ENCODE measurements at regions not wholly inside any gene's neighbourhood (a gene's known extent, or its start where the extent isn't known, plus 50 kb on each side); places are given as distances from the start of the nearest gene placed in this dataset.

DNA sequence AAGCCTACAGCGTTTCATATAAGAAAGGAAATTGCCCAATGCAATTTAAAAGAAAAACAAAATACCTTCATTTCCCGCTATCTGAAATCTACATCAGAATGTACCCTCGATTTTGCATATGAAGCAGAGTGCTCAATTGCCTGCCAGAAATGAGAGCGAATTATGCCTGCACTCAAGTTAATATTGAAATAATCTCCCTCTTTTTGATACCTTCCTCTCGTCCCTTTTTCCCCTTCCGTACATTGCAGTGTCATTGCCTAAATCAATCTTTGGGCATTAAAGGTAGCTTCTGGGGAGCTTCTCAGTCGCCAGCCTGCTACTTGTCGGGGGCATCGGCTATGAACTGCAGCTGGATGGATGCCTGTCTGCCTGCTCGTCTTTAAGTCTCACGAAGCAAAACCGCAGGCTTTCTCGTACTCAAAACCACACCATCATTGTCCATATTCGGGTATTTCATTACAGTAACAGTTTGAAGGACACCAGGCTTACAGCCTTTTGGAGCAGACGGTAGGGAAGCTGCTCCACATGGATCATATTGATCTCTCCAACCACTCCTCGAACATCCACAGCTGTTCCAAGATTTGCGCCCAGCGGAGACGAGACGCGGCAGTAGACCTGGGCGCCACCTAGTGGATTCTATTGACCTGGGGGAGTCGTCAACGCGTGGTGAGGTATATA is 64.0 kb upstream of the HNRNPA3 start:
- no peak overlapping the region for H3K27ac ChIP-seq
- H3K36me3 ChIP-seq = no peaks in the 10 kb centered on the region
- peaks cover 3 to 15% (median 13%) of the 10 kb centered on the region in 3 donors for H3K27me3 ChIP-seq
- in situ Hi-C loops (cut with MboI; ENCODE audit: low sequenced_read_pairs in 4 of 4) (no loop called here), intact Hi-C loops (cut with DNase I; ENCODE audit: low total_unique reads) (loop anchor here (10.0 kb wide), 1 partner anchor 1024 kb away; the partner anchor contains the start of genes HOXD8 and HOXD9)
- H3K4me1 ChIP-seq = no peaks in the 10 kb centered on the region
- peak overlapping the region; percentile 42 to 54 (median 52) for H3K4me3 ChIP-seq
- DNase-seq (peak; percentile 31 to 53), ATAC-seq (peak; percentile 68 to 91)
- TF ChIP-seq, protein P1, sequence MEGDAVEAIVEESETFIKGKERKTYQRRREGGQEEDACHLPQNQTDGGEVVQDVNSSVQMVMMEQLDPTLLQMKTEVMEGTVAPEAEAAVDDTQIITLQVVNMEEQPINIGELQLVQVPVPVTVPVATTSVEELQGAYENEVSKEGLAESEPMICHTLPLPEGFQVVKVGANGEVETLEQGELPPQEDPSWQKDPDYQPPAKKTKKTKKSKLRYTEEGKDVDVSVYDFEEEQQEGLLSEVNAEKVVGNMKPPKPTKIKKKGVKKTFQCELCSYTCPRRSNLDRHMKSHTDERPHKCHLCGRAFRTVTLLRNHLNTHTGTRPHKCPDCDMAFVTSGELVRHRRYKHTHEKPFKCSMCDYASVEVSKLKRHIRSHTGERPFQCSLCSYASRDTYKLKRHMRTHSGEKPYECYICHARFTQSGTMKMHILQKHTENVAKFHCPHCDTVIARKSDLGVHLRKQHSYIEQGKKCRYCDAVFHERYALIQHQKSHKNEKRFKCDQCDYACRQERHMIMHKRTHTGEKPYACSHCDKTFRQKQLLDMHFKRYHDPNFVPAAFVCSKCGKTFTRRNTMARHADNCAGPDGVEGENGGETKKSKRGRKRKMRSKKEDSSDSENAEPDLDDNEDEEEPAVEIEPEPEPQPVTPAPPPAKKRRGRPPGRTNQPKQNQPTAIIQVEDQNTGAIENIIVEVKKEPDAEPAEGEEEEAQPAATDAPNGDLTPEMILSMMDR (IDR thresholded peaks at IDR 0.05 in 4 of 5, conservative IDR thresholded peaks at IDR 0.05 in 1 of 5) = peak; percentile 38 to 85 (median 49)
- TF ChIP-seq POLR2A (IDR thresholded peaks at IDR 0.05) = no peak
- no peaks in the 10 kb centered on the region for H3K9me3 ChIP-seq

GRCh38 chr2:177149155-177149503 is 63.5 kb upstream of the HNRNPA3 start:
- H3K27ac ChIP-seq = no peak overlapping the region
- H3K4me1 ChIP-seq = no peaks in the 10 kb centered on the region
- no peaks in the 10 kb centered on the region for H3K36me3 ChIP-seq
- H3K27me3 ChIP-seq = peaks cover under 1 to 15% (median 13%) of the 10 kb centered on the region in 3 donors
- H3K9me3 ChIP-seq = no peaks in the 10 kb centered on the region
- peak overlapping the region; percentile 42 to 54 (median 52) for H3K4me3 ChIP-seq
- intact Hi-C loops (cut with DNase I; ENCODE audit: low total_unique reads) (loop anchor here (10.0 kb wide), 1 partner anchor 1024 kb away; the partner anchor contains the start of genes HOXD8 and HOXD9), in situ Hi-C loops (cut with MboI; ENCODE audit: low sequenced_read_pairs in 4 of 4) (no loop called here)
- ATAC-seq = no peak
- no peak for DNase-seq
- no peak for TF ChIP-seq POLR2A (IDR thresholded peaks at IDR 0.05)
- TF ChIP-seq, protein P1 (IDR thresholded peaks at IDR 0.05 in 4 of 5, conservative IDR thresholded peaks at IDR 0.05 in 1 of 5) = peak in 2 of 5 experiments; percentile 6 to 20

DNA sequence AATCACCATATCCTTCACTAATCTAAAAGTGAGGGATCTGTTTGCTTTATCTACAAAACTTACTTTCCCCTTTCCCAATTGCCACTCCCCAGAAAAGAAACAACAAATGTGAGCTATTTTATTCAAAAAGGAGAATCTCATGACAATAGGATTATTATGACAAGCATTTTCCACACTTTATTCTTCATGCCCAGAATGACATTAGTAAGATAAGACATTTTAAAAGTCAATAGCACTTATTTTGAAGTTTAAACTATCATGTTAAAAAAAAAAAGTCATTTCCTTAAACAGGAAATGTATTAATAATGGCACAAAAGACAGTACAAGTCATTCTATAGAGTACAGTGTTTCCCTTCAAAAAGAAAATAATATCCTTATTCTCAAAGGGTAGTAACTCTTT is 58.8 kb upstream of the HNRNPA3 start:
- no peak overlapping the region for H3K4me3 ChIP-seq
- H3K4me1 ChIP-seq = no peaks in the 10 kb centered on the region
- no peaks in the 10 kb centered on the region for H3K9me3 ChIP-seq
- TF ChIP-seq, protein P1 (IDR thresholded peaks at IDR 0.05 in 4 of 5, conservative IDR thresholded peaks at IDR 0.05 in 1 of 5) = no peak
- no peak for TF ChIP-seq POLR2A (IDR thresholded peaks at IDR 0.05)
- ATAC-seq (no peak), DNase-seq (no peak)
- in situ Hi-C loops (cut with MboI; ENCODE audit: low sequenced_read_pairs in 4 of 4) = loop anchor here (25.0 kb wide), 3 partner anchors 458 to 1017 kb away; partner anchors contain the start of gene HOXD8 (in 2 of the 4)
- H3K36me3 ChIP-seq = no peaks in the 10 kb centered on the region
- intact Hi-C loops (cut with DNase I; ENCODE audit: low total_unique reads) = no loop called here
- H3K27ac ChIP-seq = no peak overlapping the region
- H3K27me3 ChIP-seq = no peaks in the 10 kb centered on the region

DNA sequence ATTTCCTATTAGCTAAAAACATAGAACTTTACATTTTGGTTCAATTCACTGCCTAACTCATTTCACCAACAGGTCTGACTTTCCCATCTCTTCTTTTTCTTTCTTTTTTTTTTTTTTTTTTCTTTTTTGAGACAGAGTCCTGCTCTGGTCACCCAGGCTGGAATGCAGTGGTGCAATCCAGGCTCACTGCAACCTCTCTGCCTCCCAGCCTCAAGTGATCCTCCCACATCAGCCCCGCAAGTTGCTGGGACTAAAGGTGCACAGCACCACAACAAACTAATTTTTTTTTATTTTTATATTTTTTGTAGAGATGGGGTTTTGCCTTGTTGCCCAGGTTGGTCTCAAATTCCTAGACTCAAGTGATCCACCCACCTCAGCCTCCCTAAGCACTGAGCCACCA is 57.8 kb upstream of the HNRNPA3 start:
- Histone ChIP-seq H3K36me3 (no peaks in the 10 kb centered on the region), H3K9me3 (no peaks in the 10 kb centered on the region), H3K27ac (no peak overlapping the region), H3K4me3 (no peak overlapping the region), H3K27me3 (no peaks in the 10 kb centered on the region), H3K4me1 (no peaks in the 10 kb centered on the region)
- no peak for ATAC-seq
- DNase-seq = no peak
- intact Hi-C loops (cut with DNase I; ENCODE audit: low total_unique reads) = no loop called here
- TF ChIP-seq, protein P1 (IDR thresholded peaks at IDR 0.05 in 4 of 5, conservative IDR thresholded peaks at IDR 0.05 in 1 of 5) = no peak
- in situ Hi-C loops (cut with MboI; ENCODE audit: low sequenced_read_pairs in 4 of 4) = loop anchor here (25.0 kb wide), 3 partner anchors 457 to 1018 kb away; partner anchors contain the start of gene HOXD8 (in 2 of the 4)
